Ishikawa (cell line): ENCODE measurements at regions not wholly inside any gene's neighbourhood (a gene's known extent, or its start where the extent isn't known, plus 50 kb on each side); places are given as distances from the start of the nearest gene placed in this dataset.

ENCODE experiments used
- EP300 ChIP-seq: IDR thresholded peaks from 2 replicates; pipeline ENCODE4 v1.6.1; 2012; ENCODE audit warnings: borderline replicate concordance
- REST ChIP-seq: IDR thresholded peaks from 2 replicates; pipeline ENCODE4 v1.6.1; 2012; ENCODE audit warnings: low read depth, mild to moderate bottlenecking
- TAF1 ChIP-seq: IDR thresholded peaks from 2 replicates; pipeline ENCODE4 v1.6.1; 2012; ENCODE audit warnings: low read depth, mild to moderate bottlenecking
- USF1 ChIP-seq: IDR thresholded peaks from 2 replicates; pipeline ENCODE4 v1.6.1; 2012
- YY1 ChIP-seq: IDR thresholded peaks from 2 replicates; pipeline ENCODE4 v1.6.1; 2012; ENCODE audit warnings: low read depth

- TF ChIP-seq EP300 (no peak), YY1 (no peak), TAF1 (no peak), REST (no peak), USF1 (no peak)
Observed at GRCh38 chr15:25178835-25179672, 224.3 kb downstream of the SNRPN start.
